Mammary epithelial cell (primary cell): ENCODE measurements at regions not wholly inside any gene's neighbourhood (a gene's known extent, or its start where the extent isn't known, plus 50 kb on each side); places are given as distances from the start of the nearest gene placed in this dataset.

Experiments used
- CTCF ChIP-seq, 2 donors: IDR thresholded peaks in 1 of 2; conservative IDR thresholded peaks in 1 of 2; 2 replicates each; pipeline ENCODE4 v1.5.1; 2011 to 2012; ENCODE audit warnings: inconsistent platforms in 2 of 2, low read length in 2 of 2, mild to moderate bottlenecking in 2 of 2, control low read depth in 1 of 2, low read depth in 1 of 2; ENCODE audit not compliant: insufficient read depth in 1 of 2; ENCODE audit errors: extremely low read depth in 1 of 2
- EZH2 ChIP-seq: IDR thresholded peaks from 2 replicates; pipeline ENCODE4 v1.6.1; 2012; ENCODE audit warnings: low read length, inconsistent platforms, borderline replicate concordance

DNA sequence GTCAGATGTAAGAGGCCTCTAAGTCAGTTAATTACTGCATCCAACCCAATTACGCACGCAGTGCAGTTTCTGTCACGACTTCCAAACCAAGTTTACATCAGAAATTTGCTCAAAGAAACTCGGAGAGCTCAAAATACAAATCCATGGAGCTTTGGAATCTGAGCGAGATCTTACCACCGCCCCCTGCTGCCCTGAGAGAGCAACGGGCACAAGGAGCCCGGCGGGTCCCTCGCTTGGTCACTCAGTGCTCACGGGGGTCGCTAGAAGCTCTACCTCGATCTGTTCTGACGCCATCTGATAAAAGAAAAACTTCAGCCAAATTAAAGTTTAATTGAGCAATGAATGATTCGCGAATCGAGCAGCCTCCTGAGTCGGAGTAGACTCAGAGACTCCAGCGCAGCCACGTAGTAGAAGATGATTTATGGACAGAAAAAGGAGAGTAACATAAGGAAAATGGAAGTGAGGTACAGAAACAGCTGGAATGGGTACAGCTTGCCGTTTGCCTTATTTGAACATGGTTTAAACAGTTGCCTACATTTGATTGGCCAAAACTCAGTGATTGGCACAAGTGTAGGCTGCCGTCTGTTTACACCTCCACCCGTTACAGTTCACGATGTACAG, 232.7 kb upstream of the ATP10A start:
- TF ChIP-seq CTCF (conservative IDR thresholded peaks at IDR 0.05 in 1 of 2, IDR thresholded peaks at IDR 0.05 in 1 of 2; ENCODE audit: extremely low read depth in 1 of 2, insufficient read depth in 1 of 2, low read depth in 1 of 2, low read length in 2 of 2) (no peak), EZH2 (no peak)
